ENCODE measurements at regions not wholly inside any gene's neighbourhood (a gene's known extent, or its start where the extent isn't known, plus 50 kb on each side); places are given as distances from the start of the nearest gene placed in this dataset.
"Not testable (repeated sequence)": the region's sequence is repeated elsewhere in the genome, so short reads cannot be mapped to it uniquely, and the experiment has no call there.

DNA sequence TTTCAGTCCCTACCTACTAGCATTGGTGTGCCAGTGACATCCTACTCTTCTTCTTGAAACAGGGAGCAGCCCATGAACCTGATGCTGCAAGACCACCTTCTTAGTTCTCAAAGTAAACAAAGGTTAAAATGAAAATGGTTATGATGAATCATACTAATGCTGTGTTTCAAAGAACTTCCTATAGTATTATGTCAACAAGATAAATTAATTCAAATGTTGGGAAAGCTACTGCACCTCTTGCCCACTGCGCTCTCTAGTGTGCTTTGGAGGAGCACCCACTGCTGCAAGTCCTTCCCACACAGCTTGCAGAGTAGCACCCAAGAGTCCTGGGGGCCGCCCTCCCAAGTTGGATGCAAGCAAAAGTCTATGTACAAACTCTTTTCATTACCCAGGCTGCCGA, 81.1 kb downstream of the CD200R1L start:
- DNase-seq, result no peak

DNA sequence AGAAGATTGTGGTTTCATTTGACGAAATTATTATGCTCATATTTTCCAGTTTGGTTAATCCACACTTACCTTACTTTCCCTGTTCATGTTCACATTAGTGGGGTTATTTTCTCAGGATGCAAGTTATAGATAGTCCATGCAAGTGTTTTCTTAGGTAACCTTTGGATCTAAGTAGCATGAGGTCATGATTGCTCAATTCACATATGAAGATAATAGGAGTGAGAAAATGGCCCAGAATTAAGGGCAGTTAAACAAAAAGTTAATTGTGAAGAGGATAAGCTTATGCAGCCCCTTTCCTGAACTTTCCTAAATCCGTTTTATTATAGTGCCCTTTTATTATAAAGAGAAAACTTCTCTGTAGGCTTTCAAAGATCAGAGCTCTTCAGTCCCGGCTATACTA, 83.4 kb downstream of the CD200R1L start:
- no peak for DNase-seq

DNA sequence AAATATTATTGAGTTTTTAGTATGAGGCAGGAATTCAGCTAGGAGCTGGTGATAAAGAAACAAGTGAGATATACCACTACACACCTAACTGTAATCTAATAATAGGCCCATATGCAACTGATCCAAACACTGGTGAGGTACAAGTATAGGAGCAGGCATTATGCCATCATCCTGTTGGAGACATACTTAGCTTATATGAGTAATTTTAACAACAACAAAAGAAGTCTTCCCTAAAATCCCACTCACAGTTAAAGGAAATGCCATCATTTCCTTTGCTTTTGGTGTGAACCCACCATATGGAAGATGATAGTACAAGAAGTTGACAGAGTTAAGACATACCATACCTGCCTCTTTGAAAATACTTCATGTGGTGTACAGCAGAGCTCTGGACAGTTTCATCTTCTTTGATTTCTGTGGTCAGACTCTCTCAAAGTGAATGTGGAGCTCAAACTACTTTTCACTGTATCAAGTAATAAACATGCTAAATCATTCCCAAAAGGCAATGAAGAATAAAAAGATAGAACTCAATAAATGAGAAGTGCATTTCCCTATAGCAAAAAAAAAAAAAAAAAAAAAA, 85.5 kb downstream of the CD200R1L start:
- no peak for DNase-seq

DNA sequence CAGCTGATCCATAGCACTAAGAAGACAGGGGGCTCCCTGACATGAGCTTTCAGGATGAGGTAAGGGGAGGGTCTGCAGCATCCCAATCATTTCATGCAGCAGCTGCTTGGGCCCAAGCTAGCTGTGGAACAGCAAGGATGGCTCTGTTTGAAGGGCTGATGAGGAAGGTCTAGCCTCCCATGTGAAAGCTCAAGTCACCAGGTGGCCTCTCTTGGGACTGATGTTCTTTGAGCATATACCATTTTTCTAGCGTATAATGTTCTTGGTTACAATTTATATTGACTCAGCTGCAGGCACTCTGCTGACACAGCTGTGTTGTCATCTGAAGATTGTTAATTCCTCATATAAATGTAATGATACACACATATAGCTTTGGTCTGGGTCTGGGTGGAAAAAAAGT, 87.0 kb downstream of the CD200R1L start:
- DNase-seq, result no peak

GRCh38 chr3:112759210-112759609, 87.5 kb downstream of the CD200R1L start:
- no peak for DNase-seq

GRCh38 chr3:112757197-112757596, 89.5 kb downstream of the CD200R1L start:
- DNase-seq, result no peak

- DNase-seq, result no peak
These were observed 90.6 kb downstream of the CD200R1L start for GRCh38 chr3:112755845-112756613.

GRCh38 chr3:112755046-112755445, 91.6 kb downstream of the CD200R1L start:
- DNase-seq, result not testable (repeated sequence)

GRCh38 chr3:112751564-112752512, 94.8 kb downstream of the CD200R1L start:
- DNase-seq, result no peak

DNA sequence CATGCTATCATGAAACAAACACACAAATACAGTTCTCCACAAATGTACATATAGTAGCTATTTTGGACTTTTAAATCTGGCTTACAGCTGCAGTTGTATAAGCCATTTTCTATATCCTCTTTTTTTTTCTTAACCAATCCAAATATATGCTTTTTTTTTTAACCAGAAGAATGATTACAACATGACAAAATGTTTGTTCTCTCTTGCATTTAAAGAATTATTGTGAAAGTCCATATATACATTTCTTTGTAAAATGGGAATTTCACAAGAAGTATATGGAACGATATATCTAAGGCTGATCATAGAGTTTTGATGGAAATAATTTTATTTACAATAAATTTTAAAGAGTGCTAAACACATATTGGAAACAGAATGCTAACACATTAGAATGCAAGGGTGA, 95.6 kb downstream of the CD200R1L start:
- DNase-seq, result no peak

GRCh38 chr3:112747624-112748023, 99.0 kb downstream of the CD200R1L start:
- DNase-seq, result no peak

DNA sequence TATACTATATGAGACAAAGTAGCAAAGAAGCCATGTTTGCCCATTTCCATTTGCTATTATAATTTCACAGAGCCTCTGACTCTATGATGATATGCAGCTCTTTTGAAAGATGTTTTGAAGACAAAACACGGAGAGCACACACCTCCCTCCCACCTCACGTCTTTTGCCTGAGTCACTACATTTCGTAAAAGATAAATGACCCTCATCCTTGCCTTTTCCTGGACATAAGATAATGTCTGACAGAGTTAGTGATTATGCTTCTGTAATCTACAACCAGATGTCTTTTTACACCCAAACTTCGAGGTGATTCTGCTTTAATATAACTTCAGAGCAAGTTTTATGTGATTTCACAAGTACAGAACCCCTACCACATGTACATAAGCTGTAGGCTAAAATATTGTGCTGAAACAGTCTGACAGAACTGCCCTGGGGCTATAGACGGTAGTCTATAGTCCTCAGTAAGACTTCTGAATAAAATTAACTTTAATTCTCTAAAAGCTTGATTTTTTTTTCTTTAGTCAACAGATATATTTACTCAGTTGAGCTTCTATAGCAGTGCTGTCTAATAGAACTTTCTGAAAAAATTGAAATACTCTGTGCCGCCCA, 99.9 kb downstream of the CD200R1L start:
- DNase-seq, result no peak

GRCh38 chr3:112745567-112746248, 101.0 kb downstream of the CD200R1L start:
- no peak for DNase-seq

DNA sequence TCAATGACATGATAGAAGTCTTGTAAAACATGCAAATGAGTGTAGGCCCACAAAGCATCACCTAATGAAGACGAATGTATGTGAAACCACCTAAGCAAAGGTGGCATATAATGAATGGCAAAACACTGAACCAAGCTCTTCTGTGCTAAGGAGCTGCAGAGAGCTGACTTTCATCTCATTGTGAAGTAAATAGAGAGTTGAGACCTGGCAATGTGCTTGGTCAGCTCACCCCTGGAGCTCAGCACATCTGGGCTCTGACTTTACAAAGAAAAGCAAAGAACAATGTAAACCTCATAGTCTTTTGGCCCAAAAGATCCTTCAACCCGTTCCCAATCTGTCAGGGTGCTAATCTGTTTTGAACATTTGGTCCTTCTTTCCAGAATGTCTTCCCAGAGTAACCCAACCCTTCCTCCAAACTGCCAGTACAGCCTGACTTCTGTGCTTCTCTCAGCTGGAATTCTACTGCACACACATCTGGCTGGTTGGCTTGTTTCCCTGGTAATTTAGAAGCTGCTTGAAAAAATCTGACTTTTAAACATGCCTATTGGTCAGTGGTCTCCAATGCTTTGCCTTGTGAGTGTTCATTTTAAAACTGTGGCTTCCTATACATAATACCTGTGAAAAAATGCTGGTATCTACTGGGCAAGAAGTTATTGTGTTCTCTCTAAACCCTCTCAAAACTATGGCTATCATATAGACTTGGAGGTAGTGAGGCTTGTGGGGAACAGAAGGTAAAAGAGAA, 101.7 kb downstream of the CD200R1L start:
- no peak for DNase-seq

GRCh38 chr3:112744106-112744505, 102.6 kb downstream of the CD200R1L start:
- DNase-seq, result no peak

- no peak for DNase-seq
These were observed 102.0 kb upstream of the CCDC80 start for GRCh38 chr3:112742934-112743333.

GRCh38 chr3:112741983-112742382, 101.0 kb upstream of the CCDC80 start:
- DNase-seq, result no peak

GRCh38 chr3:112740835-112741234, 99.9 kb upstream of the CCDC80 start:
- no peak for DNase-seq

DNA sequence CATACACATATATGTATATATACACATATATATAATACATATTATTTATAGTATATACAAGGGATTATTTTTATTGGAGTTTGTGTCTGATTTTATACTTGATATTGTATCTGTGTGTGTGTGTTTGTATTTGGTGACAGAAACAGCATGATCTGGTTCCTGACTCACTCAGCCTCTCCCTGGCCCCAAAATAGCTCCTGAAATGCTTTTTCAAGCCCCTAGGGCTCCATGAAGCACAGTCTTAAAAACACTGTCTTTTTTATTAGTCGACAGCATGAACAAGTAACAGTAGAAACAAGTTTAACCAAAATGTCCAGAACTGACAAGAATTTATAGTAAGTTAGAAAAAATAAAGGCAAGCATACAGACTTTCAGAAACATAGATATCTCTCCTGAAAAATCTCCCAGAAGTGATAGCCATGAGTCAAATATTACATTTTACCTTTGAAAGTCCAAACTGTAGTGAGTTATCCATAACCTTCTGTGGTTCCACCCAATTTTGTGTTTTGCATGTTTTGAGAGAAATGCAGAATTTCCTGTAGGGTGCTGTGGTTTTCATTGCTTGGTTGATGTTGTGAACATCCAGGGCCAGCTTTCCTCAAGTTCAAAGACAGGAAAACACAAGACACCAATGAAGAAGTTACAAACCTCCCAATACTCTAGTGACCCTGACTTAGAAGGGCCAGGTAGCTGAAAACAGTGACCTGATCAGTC, 98.5 kb upstream of the CCDC80 start:
- no peak for DNase-seq

DNA sequence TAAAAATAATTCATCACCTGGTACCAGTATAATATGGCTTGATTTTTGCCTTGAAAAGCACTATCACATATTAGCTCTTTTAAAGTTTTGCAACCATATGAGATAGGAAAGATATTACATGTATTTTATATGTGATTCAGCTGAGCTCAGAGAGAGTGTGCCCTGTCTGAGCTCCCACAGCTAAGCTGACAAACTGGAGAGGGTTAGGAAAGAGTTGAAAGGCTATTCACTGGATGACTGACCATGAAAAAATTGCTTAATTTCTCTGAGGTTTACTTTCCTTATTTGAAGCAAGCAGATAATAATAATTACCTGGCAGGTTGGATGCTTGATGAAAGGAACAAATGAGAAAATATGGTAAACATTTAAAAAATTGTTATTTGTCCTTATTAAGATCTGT, 97.4 kb upstream of the CCDC80 start:
- DNase-seq, result no peak

Measured in stimulated activated CD4-positive, alpha-beta T cell treated with anti-CD3 and anti-CD28 coated beads, Interleukin-4, amount 100 ng/mL, for 24 hours (primary cell).